ENCODE measurements at regions not wholly inside any gene's neighbourhood (a gene's known extent, or its start where the extent isn't known, plus 50 kb on each side); places are given as distances from the start of the nearest gene placed in this dataset.
"Not testable (repeated sequence)": the region's sequence is repeated elsewhere in the genome, so short reads cannot be mapped to it uniquely, and the experiment has no call there.

GRCh38 chr12:78269620-78270019 lies 438.9 kb downstream of the NAV3 start:
- Histone ChIP-seq H3K36me3 (ENCODE audit: control insufficient read depth, insufficient read depth, low read length) (no peaks in the 10 kb centered on the region), H3K27ac (ENCODE audit: insufficient read depth, low read depth, low read length, poor library complexity, severe bottlenecking) (no peak overlapping the region), H3K9me3 (ENCODE audit: control insufficient read depth, low read length) (no peaks in the 10 kb centered on the region), H3K4me3 (ENCODE audit: insufficient read depth, low read depth, low read length) (no peak overlapping the region), H3K27me3 (ENCODE audit: control insufficient read depth, insufficient read depth, low read length, poor library complexity, severe bottlenecking) (no peaks in the 10 kb centered on the region), H3K4me1 (ENCODE audit: control insufficient read depth, insufficient read depth, low read length) (no peaks in the 10 kb centered on the region)
- WGBS, 2 experiments = 77 to 96% methylated on average over 1 of the region's 1 CpG

- WGBS, 2 experiments = no CpG with 5 or more reads among the region's 3 CpGs
- Histone ChIP-seq H3K4me1 (ENCODE audit: control insufficient read depth, insufficient read depth, low read length) (no peaks in the 10 kb centered on the region), H3K27me3 (ENCODE audit: control insufficient read depth, insufficient read depth, low read length, poor library complexity, severe bottlenecking) (no peaks in the 10 kb centered on the region), H3K27ac (ENCODE audit: insufficient read depth, low read depth, low read length, poor library complexity, severe bottlenecking) (no peak overlapping the region), H3K4me3 (ENCODE audit: insufficient read depth, low read depth, low read length) (no peak overlapping the region), H3K9me3 (ENCODE audit: control insufficient read depth, low read length) (no peaks in the 10 kb centered on the region), H3K36me3 (ENCODE audit: control insufficient read depth, insufficient read depth, low read length) (no peaks in the 10 kb centered on the region)
Observed at GRCh38 chr12:78271546-78271945, 440.9 kb downstream of the NAV3 start.

DNA sequence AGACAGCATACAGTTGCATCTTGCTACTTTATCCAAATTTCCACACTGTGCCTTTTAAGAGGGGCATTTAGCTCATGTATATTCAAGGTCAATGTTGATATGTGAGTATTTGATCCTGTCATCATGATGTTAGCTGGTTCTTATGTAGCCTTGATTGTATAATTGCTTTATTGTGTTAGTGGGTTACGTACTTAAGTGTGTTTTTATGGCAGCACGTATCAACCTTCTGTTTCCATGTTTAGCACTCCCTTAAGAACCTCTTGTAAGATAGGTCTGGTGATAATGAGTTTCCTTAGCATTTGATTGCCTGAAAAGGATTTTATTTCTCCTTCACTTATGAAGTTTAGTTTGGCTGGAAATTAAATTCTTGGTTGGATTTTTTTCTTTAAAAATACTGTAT lies 445.2 kb downstream of the NAV3 start:
- H3K9me3 ChIP-seq (ENCODE audit: control insufficient read depth, low read length) = no peaks in the 10 kb centered on the region
- no peak overlapping the region for H3K27ac ChIP-seq (ENCODE audit: insufficient read depth, low read depth, low read length, poor library complexity, severe bottlenecking)
- no peak overlapping the region for H3K4me3 ChIP-seq (ENCODE audit: insufficient read depth, low read depth, low read length)
- no peaks in the 10 kb centered on the region for H3K36me3 ChIP-seq (ENCODE audit: control insufficient read depth, insufficient read depth, low read length)
- 71 to 97% methylated on average over 2 of the region's 2 CpGs for WGBS, 2 experiments
- no peaks in the 10 kb centered on the region for H3K4me1 ChIP-seq (ENCODE audit: control insufficient read depth, insufficient read depth, low read length)
- no peaks in the 10 kb centered on the region for H3K27me3 ChIP-seq (ENCODE audit: control insufficient read depth, insufficient read depth, low read length, poor library complexity, severe bottlenecking)

DNA sequence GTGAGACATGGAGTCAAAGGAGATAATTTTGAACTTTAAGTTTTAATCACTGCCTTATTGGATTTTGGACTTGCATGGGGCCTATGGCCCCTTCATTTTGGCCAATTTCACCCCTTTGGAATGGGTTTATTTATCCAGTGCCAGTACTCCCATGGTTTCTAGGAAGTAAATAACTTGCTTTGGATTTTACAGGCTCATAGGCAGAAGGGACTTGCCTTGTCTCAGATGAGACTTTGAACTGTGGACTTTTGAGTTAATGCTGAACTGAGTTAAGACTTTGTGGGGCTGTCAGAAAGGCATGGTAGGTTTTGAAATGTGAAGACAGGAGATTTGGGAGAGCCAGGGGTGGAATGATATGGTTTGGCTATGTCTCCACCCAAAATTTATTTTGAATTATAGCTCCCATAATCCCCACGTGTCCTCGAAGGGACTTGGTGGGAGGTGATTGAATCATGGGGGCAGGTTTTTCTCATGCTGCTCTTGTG lies 448.1 kb downstream of the NAV3 start:
- Histone ChIP-seq H3K4me3 (ENCODE audit: insufficient read depth, low read depth, low read length) (no peak overlapping the region), H3K4me1 (ENCODE audit: control insufficient read depth, insufficient read depth, low read length) (no peaks in the 10 kb centered on the region), H3K9me3 (ENCODE audit: control insufficient read depth, low read length) (no peaks in the 10 kb centered on the region), H3K27ac (ENCODE audit: insufficient read depth, low read depth, low read length, poor library complexity, severe bottlenecking) (no peak overlapping the region), H3K27me3 (ENCODE audit: control insufficient read depth, insufficient read depth, low read length, poor library complexity, severe bottlenecking) (no peaks in the 10 kb centered on the region), H3K36me3 (ENCODE audit: control insufficient read depth, insufficient read depth, low read length) (no peaks in the 10 kb centered on the region)
- WGBS, 2 experiments = 98 to 100% methylated on average over 2 of the region's 2 CpGs

DNA sequence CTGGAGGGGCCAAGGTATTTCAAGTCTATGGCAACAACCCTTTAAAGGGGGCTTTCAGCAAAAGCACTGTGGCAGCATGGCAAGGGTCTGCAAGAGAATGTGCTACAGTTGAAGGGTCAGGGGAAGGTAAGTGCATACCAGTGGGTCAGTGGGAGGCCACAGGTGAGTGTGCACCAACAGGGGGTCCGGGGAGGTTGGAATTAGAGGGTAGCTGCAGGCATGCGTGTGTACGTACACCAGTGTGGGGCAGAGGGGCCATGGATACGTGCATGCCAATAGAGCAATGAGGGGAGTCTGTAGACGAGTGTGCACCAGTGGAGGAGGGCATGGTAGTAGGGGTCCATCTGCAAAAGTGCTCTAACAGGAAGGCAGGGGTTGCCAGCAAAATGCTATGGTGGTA lies 448.9 kb downstream of the NAV3 start:
- Histone ChIP-seq H3K9me3 (ENCODE audit: control insufficient read depth, low read length) (no peaks in the 10 kb centered on the region), H3K27me3 (ENCODE audit: control insufficient read depth, insufficient read depth, low read length, poor library complexity, severe bottlenecking) (no peaks in the 10 kb centered on the region), H3K4me1 (ENCODE audit: control insufficient read depth, insufficient read depth, low read length) (no peaks in the 10 kb centered on the region), H3K36me3 (ENCODE audit: control insufficient read depth, insufficient read depth, low read length) (no peaks in the 10 kb centered on the region), H3K27ac (ENCODE audit: insufficient read depth, low read depth, low read length, poor library complexity, severe bottlenecking) (no peak overlapping the region), H3K4me3 (ENCODE audit: insufficient read depth, low read depth, low read length) (no peak overlapping the region)
- WGBS, 2 experiments = 94 to 97% methylated on average over 5 of the region's 5 CpGs

DNA sequence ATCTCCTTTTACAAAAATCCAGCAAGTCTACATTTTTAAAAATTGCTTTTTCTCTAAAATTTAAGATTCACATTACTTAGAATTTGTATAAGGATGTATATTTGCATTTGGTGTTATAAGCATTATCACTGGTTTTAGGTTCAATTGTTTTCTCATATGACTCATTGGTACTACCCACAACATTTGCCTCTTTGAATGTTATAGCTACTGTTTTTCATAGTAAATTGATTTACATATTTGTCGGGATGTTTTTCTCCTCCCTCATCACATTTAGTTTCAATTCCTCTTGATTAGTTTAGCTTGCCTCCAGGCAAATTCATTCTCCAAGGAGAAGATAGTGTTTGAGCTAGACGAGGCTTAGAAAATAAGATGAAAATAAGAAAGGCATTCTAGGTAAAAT lies 450.4 kb downstream of the NAV3 start:
- H3K36me3 ChIP-seq (ENCODE audit: control insufficient read depth, insufficient read depth, low read length); H3K27ac ChIP-seq (ENCODE audit: insufficient read depth, low read depth, low read length, poor library complexity, severe bottlenecking); H3K27me3 ChIP-seq (ENCODE audit: control insufficient read depth, insufficient read depth, low read length, poor library complexity, severe bottlenecking); H3K9me3 ChIP-seq (ENCODE audit: control insufficient read depth, low read length); H3K4me1 ChIP-seq (ENCODE audit: control insufficient read depth, insufficient read depth, low read length); H3K4me3 ChIP-seq (ENCODE audit: insufficient read depth, low read depth, low read length): not testable (repeated sequence)
- WGBS, 2 experiments = 92 to 93% methylated on average over 1 of the region's 2 CpGs

DNA sequence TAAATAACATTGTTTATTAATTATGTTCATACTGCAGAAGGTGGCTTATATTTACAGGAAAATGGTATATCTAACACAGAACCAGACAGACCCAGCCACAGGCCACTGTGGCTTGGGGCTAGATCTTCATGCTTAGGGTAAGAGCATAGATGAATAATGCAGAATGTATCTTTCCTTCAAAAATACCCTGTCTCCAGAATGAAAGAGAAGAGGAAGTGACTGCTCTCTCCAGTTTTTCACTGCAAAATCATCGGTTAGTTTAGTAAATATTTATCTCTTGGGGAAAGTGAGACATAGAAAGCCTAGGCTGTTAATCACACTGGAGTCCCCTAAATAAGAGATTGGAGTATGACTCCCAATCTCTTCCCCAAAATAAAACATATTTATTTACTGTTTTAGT lies 453.7 kb downstream of the NAV3 start:
- Histone ChIP-seq H3K4me1 (ENCODE audit: control insufficient read depth, insufficient read depth, low read length) (no peaks in the 10 kb centered on the region), H3K4me3 (ENCODE audit: insufficient read depth, low read depth, low read length) (no peak overlapping the region)

GRCh38 chr12:78290606-78291345 lies 460.1 kb downstream of the NAV3 start:
- Histone ChIP-seq H3K4me1 (ENCODE audit: control insufficient read depth, insufficient read depth, low read length) (no peaks in the 10 kb centered on the region), H3K4me3 (ENCODE audit: insufficient read depth, low read depth, low read length) (no peak overlapping the region), H3K36me3 (ENCODE audit: control insufficient read depth, insufficient read depth, low read length) (no peaks in the 10 kb centered on the region), H3K9me3 (ENCODE audit: control insufficient read depth, low read length) (no peaks in the 10 kb centered on the region), H3K27ac (ENCODE audit: insufficient read depth, low read depth, low read length, poor library complexity, severe bottlenecking) (no peak overlapping the region), H3K27me3 (ENCODE audit: control insufficient read depth, insufficient read depth, low read length, poor library complexity, severe bottlenecking) (no peaks in the 10 kb centered on the region)
- 91 to 93% methylated on average over 4 to 5 of the region's 5 CpGs for WGBS, 2 experiments

More for the DNA sequence above, 453.7 kb downstream of the NAV3 start:
- no peaks in the 10 kb centered on the region for H3K36me3 ChIP-seq (ENCODE audit: control insufficient read depth, insufficient read depth, low read length)
- WGBS, 2 experiments = 95 to 100% methylated on average over 1 of the region's 1 CpG
- H3K27ac ChIP-seq (ENCODE audit: insufficient read depth, low read depth, low read length, poor library complexity, severe bottlenecking) = no peak overlapping the region
- H3K27me3 ChIP-seq (ENCODE audit: control insufficient read depth, insufficient read depth, low read length, poor library complexity, severe bottlenecking) = no peaks in the 10 kb centered on the region
- H3K9me3 ChIP-seq (ENCODE audit: control insufficient read depth, low read length) = no peaks in the 10 kb centered on the region

DNA sequence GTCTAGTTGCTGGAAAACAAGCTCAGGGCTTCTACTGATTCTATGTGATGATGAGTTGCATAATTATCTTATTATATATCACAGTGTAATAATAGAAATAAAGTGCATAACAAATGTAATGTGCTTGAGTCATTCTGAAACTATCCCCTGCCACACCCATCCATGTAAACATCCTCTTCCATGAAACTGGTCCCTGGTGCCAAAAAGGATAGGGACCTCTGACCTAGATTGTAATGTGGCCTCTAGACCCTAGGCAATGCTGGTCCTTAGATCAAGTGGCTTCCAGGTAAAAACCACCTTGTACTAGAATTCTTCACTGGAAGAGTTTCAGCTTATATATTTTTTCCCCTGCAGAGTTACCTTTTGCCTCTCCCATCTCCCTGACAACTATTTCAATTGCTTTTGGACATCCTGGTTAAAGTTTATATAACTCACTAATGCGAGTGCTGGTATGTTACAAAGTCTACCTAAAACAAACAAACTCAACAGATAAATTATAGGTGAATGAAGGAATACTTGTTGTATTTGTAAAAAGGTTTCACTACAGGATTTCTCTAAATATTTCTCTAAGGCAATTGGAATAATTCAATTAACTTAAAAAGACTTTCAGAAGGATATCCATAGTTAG lies 462.5 kb downstream of the NAV3 start:
- Histone ChIP-seq H3K27me3 (ENCODE audit: control insufficient read depth, insufficient read depth, low read length, poor library complexity, severe bottlenecking) (no peaks in the 10 kb centered on the region), H3K9me3 (ENCODE audit: control insufficient read depth, low read length) (no peaks in the 10 kb centered on the region), H3K4me1 (ENCODE audit: control insufficient read depth, insufficient read depth, low read length) (no peaks in the 10 kb centered on the region), H3K4me3 (ENCODE audit: insufficient read depth, low read depth, low read length) (no peak overlapping the region), H3K36me3 (ENCODE audit: control insufficient read depth, insufficient read depth, low read length) (no peaks in the 10 kb centered on the region), H3K27ac (ENCODE audit: insufficient read depth, low read depth, low read length, poor library complexity, severe bottlenecking) (no peak overlapping the region)
- no CpG with 5 or more reads among the region's 1 CpG for WGBS, 2 experiments

DNA sequence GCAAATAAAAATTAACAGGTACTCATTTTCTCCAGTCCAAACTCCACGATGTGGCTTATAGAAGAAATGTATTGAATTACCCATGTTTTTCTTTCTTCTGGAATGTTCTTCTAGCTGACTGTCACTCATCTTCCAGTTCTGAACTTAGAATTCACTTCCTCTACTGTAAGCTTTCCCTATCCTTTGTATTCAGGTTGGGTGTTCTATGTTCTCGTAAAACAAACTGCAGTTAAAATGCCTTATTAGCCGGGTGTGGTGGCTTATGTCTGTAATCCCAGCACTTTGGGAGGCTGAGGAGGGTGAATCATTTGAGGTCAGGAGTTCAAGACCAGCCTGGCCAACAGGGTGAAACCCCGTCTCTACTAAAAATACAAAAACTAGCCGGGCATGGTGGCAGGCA lies 470.6 kb downstream of the NAV3 start:
- not testable (repeated sequence) for H3K27me3 ChIP-seq (ENCODE audit: control insufficient read depth, insufficient read depth, low read length, poor library complexity, severe bottlenecking)
- WGBS, 2 experiments = 92 to 93% methylated on average over 4 to 5 of the region's 5 CpGs

More for the DNA sequence above, 470.6 kb downstream of the NAV3 start:
- H3K27ac ChIP-seq (ENCODE audit: insufficient read depth, low read depth, low read length, poor library complexity, severe bottlenecking); H3K36me3 ChIP-seq (ENCODE audit: control insufficient read depth, insufficient read depth, low read length); H3K9me3 ChIP-seq (ENCODE audit: control insufficient read depth, low read length); H3K4me1 ChIP-seq (ENCODE audit: control insufficient read depth, insufficient read depth, low read length); H3K4me3 ChIP-seq (ENCODE audit: insufficient read depth, low read depth, low read length): not testable (repeated sequence)
